D721Med (cell line): ENCODE measurements at regions not wholly inside any gene's neighbourhood (a gene's known extent, or its start where the extent isn't known, plus 50 kb on each side); places are given as distances from the start of the nearest gene placed in this dataset.
"Not testable (repeated sequence)": the region's sequence is repeated elsewhere in the genome, so short reads cannot be mapped to it uniquely, and the experiment has no call there.

ENCODE experiments used
- DNase-seq: peaks from one replicate; pipeline ENCODE4 v3.0.0; 2011; ENCODE audit warnings: low spot score; ENCODE audit not compliant: insufficient read length
- FAIRE-seq: peaks from 2 replicates; lab custom pipeline; 2011; peaks lifted over from hg19 to GRCh38; lab: Jason Lieb, UNC
- TF ChIP-seq, protein P1 (sequence below): IDR thresholded peaks from 2 replicates; pipeline ENCODE4 v1.5.1; 2012; ENCODE audit warnings: mild to moderate bottlenecking, control low read depth; ENCODE audit not compliant: insufficient read depth; ENCODE audit errors: missing control alignments

DNA sequence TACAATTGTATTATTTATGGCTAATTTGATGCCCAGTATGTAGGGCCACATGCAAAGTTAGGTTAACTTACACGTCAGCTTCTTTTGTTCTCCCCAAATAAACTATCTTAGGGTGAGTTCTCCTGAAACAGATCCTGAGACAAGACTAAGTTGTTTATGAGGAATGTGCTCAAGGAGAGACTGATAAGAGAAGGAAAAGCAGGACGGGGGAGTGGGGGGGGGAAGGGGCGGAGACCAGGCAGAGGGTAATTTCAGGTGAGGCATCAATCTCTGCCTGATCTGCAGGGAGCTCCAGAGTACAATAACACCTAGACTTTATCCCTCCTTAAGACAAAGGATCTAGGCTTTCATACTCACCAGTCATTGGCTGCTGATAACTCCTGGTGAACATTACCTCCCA, 220.6 kb upstream of the BTBD3 start:
- TF ChIP-seq, protein P1, sequence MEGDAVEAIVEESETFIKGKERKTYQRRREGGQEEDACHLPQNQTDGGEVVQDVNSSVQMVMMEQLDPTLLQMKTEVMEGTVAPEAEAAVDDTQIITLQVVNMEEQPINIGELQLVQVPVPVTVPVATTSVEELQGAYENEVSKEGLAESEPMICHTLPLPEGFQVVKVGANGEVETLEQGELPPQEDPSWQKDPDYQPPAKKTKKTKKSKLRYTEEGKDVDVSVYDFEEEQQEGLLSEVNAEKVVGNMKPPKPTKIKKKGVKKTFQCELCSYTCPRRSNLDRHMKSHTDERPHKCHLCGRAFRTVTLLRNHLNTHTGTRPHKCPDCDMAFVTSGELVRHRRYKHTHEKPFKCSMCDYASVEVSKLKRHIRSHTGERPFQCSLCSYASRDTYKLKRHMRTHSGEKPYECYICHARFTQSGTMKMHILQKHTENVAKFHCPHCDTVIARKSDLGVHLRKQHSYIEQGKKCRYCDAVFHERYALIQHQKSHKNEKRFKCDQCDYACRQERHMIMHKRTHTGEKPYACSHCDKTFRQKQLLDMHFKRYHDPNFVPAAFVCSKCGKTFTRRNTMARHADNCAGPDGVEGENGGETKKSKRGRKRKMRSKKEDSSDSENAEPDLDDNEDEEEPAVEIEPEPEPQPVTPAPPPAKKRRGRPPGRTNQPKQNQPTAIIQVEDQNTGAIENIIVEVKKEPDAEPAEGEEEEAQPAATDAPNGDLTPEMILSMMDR, result no peak
- FAIRE-seq (no peak), DNase-seq (no peak)

DNA sequence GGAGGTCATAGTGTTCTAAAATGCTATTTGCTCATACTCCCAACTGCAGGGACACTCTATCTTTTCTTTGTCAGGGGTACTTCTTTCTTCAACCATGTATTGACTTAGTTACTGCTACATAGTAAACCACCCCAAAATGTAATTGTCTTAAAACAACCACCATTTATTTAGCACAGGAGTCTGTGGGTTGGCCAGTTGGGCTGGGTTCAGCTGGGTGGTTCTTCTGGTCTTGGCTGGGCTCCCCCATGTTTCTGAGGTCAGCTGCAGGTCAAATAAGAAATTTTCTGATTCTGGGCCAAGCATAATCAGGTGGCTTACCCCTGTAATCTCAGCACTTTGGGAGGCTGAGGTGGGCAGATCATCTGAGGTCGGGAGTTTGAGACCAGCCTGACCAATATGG, 220.0 kb upstream of the BTBD3 start:
- no peak for DNase-seq
- TF ChIP-seq, protein P1, result no peak
- FAIRE-seq, result no peak

DNA sequence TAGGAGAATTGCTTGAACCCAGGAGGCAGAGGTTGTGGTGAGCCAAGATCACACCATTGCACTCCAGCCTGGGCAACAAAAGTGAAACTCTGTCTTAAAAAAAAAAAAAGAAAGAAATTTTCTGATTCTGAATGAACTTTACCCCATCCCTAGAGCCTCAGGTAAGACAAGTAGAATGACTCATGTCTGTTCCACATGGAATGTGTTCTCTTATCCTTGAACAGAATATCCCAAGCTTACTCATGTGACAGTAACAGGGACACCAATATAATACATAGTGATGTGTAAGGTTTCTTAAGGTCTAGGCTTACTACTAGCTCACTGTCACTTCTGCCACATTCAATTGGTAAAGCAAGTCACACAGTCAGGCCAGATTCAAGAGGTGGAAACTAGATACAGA, 219.6 kb upstream of the BTBD3 start:
- TF ChIP-seq, protein P1, result no peak
- DNase-seq (no peak), FAIRE-seq (no peak)

DNA sequence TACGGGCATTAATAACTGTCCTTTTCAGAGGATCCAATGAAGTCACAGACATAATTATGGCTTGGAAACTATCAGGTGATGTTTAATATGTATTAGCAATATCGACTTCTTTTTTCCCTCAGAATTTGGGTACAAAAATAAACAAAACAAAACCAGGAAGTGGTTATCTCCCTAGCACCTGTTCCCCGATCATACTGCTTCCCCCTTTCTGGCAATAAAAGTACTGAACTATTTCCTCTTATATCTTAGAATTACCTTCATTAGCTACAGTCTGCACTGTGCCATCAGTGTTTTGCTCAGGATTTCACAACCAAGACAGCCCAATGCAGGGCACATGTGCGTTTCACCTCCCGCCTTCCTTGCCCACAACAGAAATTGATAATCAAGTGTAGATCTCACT, 216.9 kb upstream of the BTBD3 start:
- TF ChIP-seq, protein P1, result no peak
- DNase-seq, result no peak
- no peak for FAIRE-seq

DNA sequence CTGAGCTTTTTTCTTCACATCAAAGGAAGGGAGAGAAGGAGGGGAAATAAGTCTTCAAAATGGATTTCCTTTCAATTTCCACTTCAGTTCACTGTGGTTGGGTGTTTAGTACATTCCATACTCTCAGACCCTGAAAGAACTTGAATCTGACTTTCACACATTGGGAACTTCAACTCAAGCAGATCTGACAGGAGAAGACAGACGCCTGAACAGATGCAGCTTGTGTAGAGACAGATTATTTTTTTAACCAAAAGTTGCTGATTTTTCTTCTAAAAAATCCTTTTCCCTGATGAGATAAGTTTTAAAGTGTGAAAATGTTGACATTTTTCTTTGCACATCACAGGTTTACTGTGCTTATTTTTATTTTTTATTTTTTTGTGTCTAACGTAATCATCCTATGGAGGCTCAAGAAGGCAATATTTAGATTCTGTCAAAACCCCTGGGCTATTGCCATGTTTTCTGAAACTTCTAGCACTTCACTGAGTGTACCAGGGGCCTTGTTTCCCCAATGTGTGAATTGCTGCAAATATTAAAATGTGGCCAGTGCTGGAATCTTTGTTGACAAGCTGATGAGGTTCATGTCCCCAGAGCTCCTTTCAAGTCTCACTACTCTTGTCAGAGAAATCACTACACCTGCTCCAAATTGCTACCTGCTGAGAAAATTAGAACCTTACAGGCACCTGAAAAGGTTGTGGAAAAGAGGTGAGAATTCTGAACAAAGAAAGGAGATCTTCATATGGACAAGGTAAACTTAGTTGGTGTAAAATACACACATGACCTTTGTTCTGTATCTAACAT, 214.8 kb upstream of the BTBD3 start:
- TF ChIP-seq, protein P1, result no peak
- no peak for DNase-seq
- FAIRE-seq, result no peak

DNA sequence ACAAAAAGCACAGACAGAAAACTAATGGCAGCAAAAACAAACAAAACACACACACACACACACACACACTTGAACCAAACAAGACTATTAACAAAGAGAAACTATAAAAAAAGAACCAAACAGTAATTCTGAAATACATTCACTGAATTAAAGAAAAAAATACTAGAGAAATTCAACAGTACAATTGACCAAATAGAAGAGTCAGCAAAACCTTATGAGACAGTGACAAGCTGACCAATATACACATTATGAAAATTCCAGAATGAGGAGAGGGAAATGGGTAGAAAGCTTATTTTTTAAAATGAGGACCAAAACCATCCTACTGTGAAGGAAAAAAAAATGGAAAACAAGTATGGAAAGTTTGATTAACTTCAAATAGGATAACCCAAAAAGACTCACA, 212.2 kb upstream of the BTBD3 start:
- TF ChIP-seq, protein P1, result no peak
- DNase-seq (no peak), FAIRE-seq (no peak)

DNA sequence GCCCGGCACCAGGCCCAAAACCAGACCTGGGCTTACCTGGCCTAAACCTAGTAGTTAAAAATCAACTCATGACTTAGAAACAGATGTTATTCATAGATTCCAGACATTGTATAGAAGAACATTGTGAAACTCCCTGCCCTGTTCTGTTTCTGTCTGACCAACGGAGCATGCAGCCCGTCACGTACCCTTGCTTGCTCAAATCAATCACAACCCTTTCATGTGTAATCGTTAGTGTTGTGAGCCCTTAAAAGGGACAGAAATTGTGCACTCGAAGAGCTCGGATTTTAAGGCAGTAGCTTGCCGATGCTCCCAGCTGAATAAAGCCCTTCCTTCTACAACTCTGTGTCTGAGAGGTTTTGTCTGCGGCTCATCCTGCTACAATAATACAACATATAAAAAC, 209.5 kb upstream of the BTBD3 start:
- not testable (repeated sequence) for FAIRE-seq

More for the DNA sequence above, 209.5 kb upstream of the BTBD3 start:
- DNase-seq, result not testable (repeated sequence)
